ENCODE measurements at regions not wholly inside any gene's neighbourhood (a gene's known extent, or its start where the extent isn't known, plus 50 kb on each side); places are given as distances from the start of the nearest gene placed in this dataset.
"Not testable (repeated sequence)": the region's sequence is repeated elsewhere in the genome, so short reads cannot be mapped to it uniquely, and the experiment has no call there.

- Histone ChIP-seq H3K4me1 (ENCODE audit: insufficient read depth, low read length) (0 out of 2 replicates have a peak, but pooled peaks cover 6% of the 10 kb centered on the region), H3K9me3 (ENCODE audit: control insufficient read depth, insufficient read depth, low read length) (no peaks in the 10 kb centered on the region; the same call in 1 of the 2 replicates), H3K9ac (ENCODE audit: low read depth, low read length) (no peak overlapping the region), H3K36me3 (ENCODE audit: insufficient read depth, low read length) (no peaks in the 10 kb centered on the region)
These were observed 76.7 kb upstream of the CARMIL1 start for GRCh38 chr6:25202504-25202903.

DNA sequence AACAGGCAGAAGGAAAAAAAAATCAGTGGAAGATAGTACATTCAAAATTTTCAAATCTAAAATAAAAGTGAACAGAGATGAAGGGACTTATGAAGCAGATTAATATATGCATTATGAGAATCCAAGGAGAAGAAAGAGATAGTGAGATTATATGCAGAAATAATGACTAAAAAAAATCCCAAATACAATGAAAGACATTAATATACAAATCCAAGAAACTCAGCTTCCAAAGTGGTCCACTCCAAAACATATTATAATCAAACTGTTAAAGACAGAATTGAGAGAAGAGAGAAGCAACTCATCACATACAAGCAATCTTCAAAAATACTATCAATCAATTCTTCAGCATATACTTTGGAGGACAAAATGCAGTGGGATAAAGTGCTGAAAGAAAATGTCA lies 73.5 kb upstream of the CARMIL1 start:
- no peaks in the 10 kb centered on the region; the same call in 1 of the 2 replicates for H3K9me3 ChIP-seq (ENCODE audit: control insufficient read depth, insufficient read depth, low read length)
- 0 out of 2 replicates have a peak, but pooled peaks cover 6% of the 10 kb centered on the region for H3K4me1 ChIP-seq (ENCODE audit: insufficient read depth, low read length)
- H3K36me3 ChIP-seq (ENCODE audit: insufficient read depth, low read length) = no peaks in the 10 kb centered on the region
- H3K9ac ChIP-seq (ENCODE audit: low read depth, low read length) = no peak overlapping the region

DNA sequence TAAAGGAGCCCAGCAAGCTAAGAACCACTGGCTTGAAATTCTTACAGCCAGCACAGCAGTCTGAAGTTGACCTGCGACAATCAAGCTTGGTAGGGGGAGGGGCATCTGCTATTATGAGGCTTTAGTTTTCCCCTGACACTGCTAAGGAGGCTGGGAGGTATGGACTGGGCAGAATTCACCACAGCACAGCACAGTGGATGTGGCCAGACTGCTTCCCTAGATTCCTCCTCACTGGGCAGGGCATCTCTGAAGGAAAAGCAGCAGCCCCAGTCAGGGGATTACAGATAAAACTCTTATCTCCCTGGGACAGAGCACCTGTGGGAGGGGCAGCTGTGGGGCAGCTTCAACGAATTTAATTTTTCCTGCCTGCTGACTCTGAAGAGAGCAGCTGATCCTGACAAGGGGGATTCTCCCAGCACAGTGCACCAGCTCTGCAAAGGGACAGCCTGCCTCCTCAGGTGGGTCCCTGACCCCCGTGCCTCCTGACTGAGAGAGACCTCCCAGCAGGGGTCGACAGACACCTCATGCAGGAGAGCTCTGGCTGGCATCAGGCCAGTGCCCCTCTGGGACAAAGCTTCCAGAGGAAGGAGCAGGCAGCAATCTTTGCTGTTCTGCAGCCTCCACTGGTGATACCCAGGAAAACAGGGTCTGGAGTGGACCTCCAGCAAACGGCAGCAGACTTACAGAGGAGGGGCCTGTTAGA lies 71.6 kb upstream of the CARMIL1 start:
- H3K4me1 ChIP-seq (ENCODE audit: insufficient read depth, low read length); H3K36me3 ChIP-seq (ENCODE audit: insufficient read depth, low read length); H3K9me3 ChIP-seq (ENCODE audit: control insufficient read depth, insufficient read depth, low read length); H3K9ac ChIP-seq (ENCODE audit: low read depth, low read length): not testable (repeated sequence)

- Histone ChIP-seq H3K9me3 (ENCODE audit: control insufficient read depth, insufficient read depth, low read length) (no peaks in the 10 kb centered on the region), H3K9ac (ENCODE audit: low read depth, low read length) (no peak overlapping the region), H3K36me3 (ENCODE audit: insufficient read depth, low read length) (no peaks in the 10 kb centered on the region), H3K4me1 (ENCODE audit: insufficient read depth, low read length) (0 out of 2 replicates have a peak, but pooled peaks cover 6% of the 10 kb centered on the region)
These were observed 63.3 kb upstream of the CARMIL1 start for GRCh38 chr6:25215881-25216280.

GRCh38 chr6:25217302-25217701 lies 61.9 kb upstream of the CARMIL1 start:
- Histone ChIP-seq H3K9me3 (ENCODE audit: control insufficient read depth, insufficient read depth, low read length) (no peaks in the 10 kb centered on the region), H3K36me3 (ENCODE audit: insufficient read depth, low read length) (no peaks in the 10 kb centered on the region), H3K4me1 (ENCODE audit: insufficient read depth, low read length) (0 out of 2 replicates have a peak, but pooled peaks cover 6% of the 10 kb centered on the region), H3K9ac (ENCODE audit: low read depth, low read length) (no peak overlapping the region)

GRCh38 chr6:25217829-25218228 lies 61.3 kb upstream of the CARMIL1 start:
- Histone ChIP-seq H3K4me1 (ENCODE audit: insufficient read depth, low read length) (0 out of 2 replicates have a peak, but pooled peaks cover 6% of the 10 kb centered on the region), H3K36me3 (ENCODE audit: insufficient read depth, low read length) (no peaks in the 10 kb centered on the region)

GRCh38 chr6:25218346-25218745 lies 60.8 kb upstream of the CARMIL1 start:
- Histone ChIP-seq H3K9ac (ENCODE audit: low read depth, low read length) (no peak overlapping the region), H3K9me3 (ENCODE audit: control insufficient read depth, insufficient read depth, low read length) (no peaks in the 10 kb centered on the region), H3K4me1 (ENCODE audit: insufficient read depth, low read length) (0 out of 2 replicates have a peak, but pooled peaks cover 6% of the 10 kb centered on the region), H3K36me3 (ENCODE audit: insufficient read depth, low read length) (no peaks in the 10 kb centered on the region)

More at GRCh38 chr6:25217829-25218228, 61.3 kb upstream of the CARMIL1 start:
- no peak overlapping the region for H3K9ac ChIP-seq (ENCODE audit: low read depth, low read length)
- no peaks in the 10 kb centered on the region for H3K9me3 ChIP-seq (ENCODE audit: control insufficient read depth, insufficient read depth, low read length)

DNA sequence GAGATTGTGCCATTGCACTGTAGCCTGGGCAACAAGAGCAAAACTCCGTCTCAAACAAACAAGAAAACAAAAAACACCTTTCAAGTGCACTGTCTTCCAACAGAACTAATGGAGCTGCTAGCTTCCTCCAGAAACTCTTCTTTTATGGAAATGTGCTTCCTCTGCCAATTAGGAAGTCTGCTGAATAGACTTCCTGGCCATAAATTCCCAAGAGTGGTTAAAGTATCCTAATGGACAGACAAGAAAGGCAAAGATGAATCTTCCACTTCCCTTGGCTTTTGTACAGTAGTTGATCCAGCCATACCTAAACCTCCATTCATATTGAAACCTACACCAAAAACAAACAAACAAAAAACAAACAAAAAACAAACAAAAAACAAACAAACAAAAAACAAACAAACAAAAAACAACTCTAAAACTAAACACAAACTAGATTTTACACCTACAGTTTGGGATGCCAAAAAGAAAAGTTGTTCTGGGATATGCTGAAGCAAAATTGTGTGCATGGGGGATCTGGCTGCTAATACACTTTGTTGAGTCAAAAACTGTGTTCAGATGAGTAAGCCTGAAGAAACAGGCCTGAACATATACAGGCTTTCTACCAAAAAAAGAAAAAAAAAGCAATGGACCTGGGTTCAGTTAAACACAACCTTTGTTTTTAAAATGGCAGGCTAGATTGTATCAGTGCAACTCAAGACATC lies 59.8 kb upstream of the CARMIL1 start:
- Histone ChIP-seq H3K9ac (ENCODE audit: low read depth, low read length) (no peak overlapping the region), H3K9me3 (ENCODE audit: control insufficient read depth, insufficient read depth, low read length) (no peaks in the 10 kb centered on the region), H3K36me3 (ENCODE audit: insufficient read depth, low read length) (no peaks in the 10 kb centered on the region), H3K4me1 (ENCODE audit: insufficient read depth, low read length) (0 out of 2 replicates have a peak, but pooled peaks cover 6% of the 10 kb centered on the region)

DNA sequence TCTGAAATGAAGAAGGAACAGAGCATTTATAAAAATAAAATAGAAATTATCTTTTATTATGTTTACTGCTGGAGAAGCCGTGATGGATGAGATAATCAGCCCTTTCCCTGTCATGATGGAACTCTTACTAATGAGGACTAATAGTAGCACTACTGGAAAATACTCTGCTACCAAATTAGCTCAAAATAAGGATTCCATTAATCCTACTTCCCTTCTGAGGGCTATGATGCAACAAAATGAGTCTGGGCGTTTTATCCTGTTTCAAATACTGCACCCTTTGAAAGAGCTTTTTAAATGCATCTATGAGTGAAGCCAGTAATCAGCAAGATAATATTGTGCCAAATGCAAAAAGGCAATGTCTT lies 59.3 kb upstream of the CARMIL1 start:
- no peak overlapping the region for H3K9ac ChIP-seq (ENCODE audit: low read depth, low read length)
- no peaks in the 10 kb centered on the region for H3K9me3 ChIP-seq (ENCODE audit: control insufficient read depth, insufficient read depth, low read length)
- 0 out of 2 replicates have a peak, but pooled peaks cover 6% of the 10 kb centered on the region for H3K4me1 ChIP-seq (ENCODE audit: insufficient read depth, low read length)
- no peaks in the 10 kb centered on the region for H3K36me3 ChIP-seq (ENCODE audit: insufficient read depth, low read length)

GRCh38 chr6:25220857-25221256 lies 58.3 kb upstream of the CARMIL1 start:
- Histone ChIP-seq H3K4me1 (ENCODE audit: insufficient read depth, low read length) (0 out of 2 replicates have a peak, but pooled peaks cover 6% of the 10 kb centered on the region), H3K36me3 (ENCODE audit: insufficient read depth, low read length) (no peaks in the 10 kb centered on the region), H3K9ac (ENCODE audit: low read depth, low read length) (no peak overlapping the region), H3K9me3 (ENCODE audit: control insufficient read depth, insufficient read depth, low read length) (no peaks in the 10 kb centered on the region)

DNA sequence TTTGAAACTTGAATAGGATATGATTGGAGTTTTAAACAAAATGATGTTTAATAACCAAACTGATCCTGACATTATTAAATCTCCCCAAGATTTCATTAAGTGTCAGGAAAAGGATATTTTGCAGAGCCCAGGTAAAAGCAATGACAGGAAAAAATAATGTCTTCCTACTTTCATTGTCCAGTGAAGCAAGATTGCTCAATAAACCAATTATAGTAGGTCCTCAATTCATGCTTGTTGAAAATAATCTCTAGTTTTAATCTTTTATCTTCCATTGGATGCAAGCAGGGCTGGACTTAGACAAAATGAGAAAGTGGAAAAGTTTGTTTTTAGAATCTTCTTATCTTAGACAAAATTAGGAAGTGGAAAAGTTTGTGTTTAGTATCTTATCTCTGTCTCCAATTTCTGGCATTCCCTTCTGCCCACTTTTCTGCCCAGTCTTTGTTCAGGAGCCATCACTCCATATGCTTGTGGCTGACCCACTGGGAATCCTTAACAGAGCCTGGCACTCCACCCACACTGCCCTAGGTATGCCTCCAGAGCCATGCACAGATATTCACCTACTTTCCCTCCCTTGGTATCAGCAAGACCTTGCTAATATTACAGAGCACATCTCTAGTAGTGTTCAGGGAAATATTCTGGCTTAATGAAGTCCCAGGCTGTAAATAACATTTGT lies 57.0 kb upstream of the CARMIL1 start:
- no peaks in the 10 kb centered on the region for H3K36me3 ChIP-seq (ENCODE audit: insufficient read depth, low read length)
- H3K4me1 ChIP-seq (ENCODE audit: insufficient read depth, low read length) = 0 out of 2 replicates have a peak, but pooled peaks cover 6% of the 10 kb centered on the region
- no peak overlapping the region for H3K9ac ChIP-seq (ENCODE audit: low read depth, low read length)
- H3K9me3 ChIP-seq (ENCODE audit: control insufficient read depth, insufficient read depth, low read length) = no peaks in the 10 kb centered on the region

GRCh38 chr6:25223490-25223991 lies 55.6 kb upstream of the CARMIL1 start:
- H3K9me3 ChIP-seq (ENCODE audit: control insufficient read depth, insufficient read depth, low read length) = no peaks in the 10 kb centered on the region
- H3K4me1 ChIP-seq (ENCODE audit: insufficient read depth, low read length) = 0 out of 2 replicates have a peak, but pooled peaks cover 6% of the 10 kb centered on the region
- no peaks in the 10 kb centered on the region for H3K36me3 ChIP-seq (ENCODE audit: insufficient read depth, low read length)
- H3K9ac ChIP-seq (ENCODE audit: low read depth, low read length) = no peak overlapping the region

GRCh38 chr6:25224242-25224641 lies 54.9 kb upstream of the CARMIL1 start:
- Histone ChIP-seq H3K4me1 (ENCODE audit: insufficient read depth, low read length) (0 out of 2 replicates have a peak, but pooled peaks cover 4% of the 10 kb centered on the region), H3K36me3 (ENCODE audit: insufficient read depth, low read length) (no peaks in the 10 kb centered on the region), H3K9me3 (ENCODE audit: control insufficient read depth, insufficient read depth, low read length) (no peaks in the 10 kb centered on the region), H3K9ac (ENCODE audit: low read depth, low read length) (no peak overlapping the region)

- H3K9ac ChIP-seq (ENCODE audit: low read depth, low read length) = no peak overlapping the region
These were observed 51.3 kb upstream of the CARMIL1 start for GRCh38 chr6:25227854-25228253.

More at GRCh38 chr6:25227854-25228253, 51.3 kb upstream of the CARMIL1 start:
- Histone ChIP-seq H3K36me3 (ENCODE audit: insufficient read depth, low read length) (no peaks in the 10 kb centered on the region), H3K4me1 (ENCODE audit: insufficient read depth, low read length) (no peaks in the 10 kb centered on the region), H3K9me3 (ENCODE audit: control insufficient read depth, insufficient read depth, low read length) (no peaks in the 10 kb centered on the region)
